Bronchial epithelial cell (primary cell): ENCODE measurements at regions not wholly inside any gene's neighbourhood (a gene's known extent, or its start where the extent isn't known, plus 50 kb on each side); places are given as distances from the start of the nearest gene placed in this dataset.

Source experiments
- DNase-seq: peaks from one replicate; pipeline ENCODE4 v3.0.0-alpha.2; 2010; ENCODE audit warnings: low read depth
- FAIRE-seq: peaks from 2 replicates; lab custom pipeline; 2011; peaks lifted over from hg19 to GRCh38; lab: Jason Lieb, UNC
- H3K27me3 ChIP-seq: 2 replicates; pipeline ENCODE4 v1.5.1; 2011; ENCODE audit warnings: low read length; ENCODE audit not compliant: control insufficient read depth, insufficient read depth
- H3K36me3 ChIP-seq: 2 replicates; pipeline ENCODE4 v1.5.1; 2011; ENCODE audit warnings: low read length; ENCODE audit not compliant: control insufficient read depth, insufficient read depth
- H3K4me3 ChIP-seq: 2 replicates; pipeline ENCODE4 v1.5.1; 2011; ENCODE audit warnings: mild to moderate bottlenecking, low read depth, low read length, control low read depth
- TF ChIP-seq, protein P1 (sequence below): IDR thresholded peaks from 2 replicates; pipeline ENCODE4 v1.5.1; 2011; ENCODE audit warnings: mild to moderate bottlenecking, moderate library complexity, low read length, control low read depth, inconsistent platforms; ENCODE audit not compliant: insufficient read depth, severe bottlenecking

DNA sequence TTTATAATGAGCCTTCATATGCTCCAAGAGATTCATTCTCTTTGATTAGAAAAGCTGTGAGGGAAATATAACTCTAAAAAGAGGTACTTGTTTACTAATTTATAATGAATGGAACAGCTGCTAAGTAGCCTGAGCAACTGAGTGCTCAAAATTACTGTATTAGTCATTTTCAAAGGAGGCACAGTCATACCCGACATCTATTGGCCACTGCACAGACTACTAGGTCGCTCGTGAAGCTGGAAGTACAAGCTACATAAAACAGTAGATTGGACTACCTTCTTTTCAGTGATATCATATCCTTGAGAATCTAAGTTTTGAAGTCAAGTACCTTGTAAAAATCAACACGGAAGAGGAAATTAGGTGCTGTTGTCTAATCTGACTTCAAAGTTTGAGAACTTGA lies 52.0 kb upstream of the GLRB start:
- Histone ChIP-seq H3K36me3 (no peaks in the 10 kb centered on the region), H3K4me3 (no peak overlapping the region), H3K27me3 (no peaks in the 10 kb centered on the region)
- no peak for FAIRE-seq
- TF ChIP-seq, protein P1, sequence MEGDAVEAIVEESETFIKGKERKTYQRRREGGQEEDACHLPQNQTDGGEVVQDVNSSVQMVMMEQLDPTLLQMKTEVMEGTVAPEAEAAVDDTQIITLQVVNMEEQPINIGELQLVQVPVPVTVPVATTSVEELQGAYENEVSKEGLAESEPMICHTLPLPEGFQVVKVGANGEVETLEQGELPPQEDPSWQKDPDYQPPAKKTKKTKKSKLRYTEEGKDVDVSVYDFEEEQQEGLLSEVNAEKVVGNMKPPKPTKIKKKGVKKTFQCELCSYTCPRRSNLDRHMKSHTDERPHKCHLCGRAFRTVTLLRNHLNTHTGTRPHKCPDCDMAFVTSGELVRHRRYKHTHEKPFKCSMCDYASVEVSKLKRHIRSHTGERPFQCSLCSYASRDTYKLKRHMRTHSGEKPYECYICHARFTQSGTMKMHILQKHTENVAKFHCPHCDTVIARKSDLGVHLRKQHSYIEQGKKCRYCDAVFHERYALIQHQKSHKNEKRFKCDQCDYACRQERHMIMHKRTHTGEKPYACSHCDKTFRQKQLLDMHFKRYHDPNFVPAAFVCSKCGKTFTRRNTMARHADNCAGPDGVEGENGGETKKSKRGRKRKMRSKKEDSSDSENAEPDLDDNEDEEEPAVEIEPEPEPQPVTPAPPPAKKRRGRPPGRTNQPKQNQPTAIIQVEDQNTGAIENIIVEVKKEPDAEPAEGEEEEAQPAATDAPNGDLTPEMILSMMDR, result no peak
- DNase-seq, result peak; percentile 53

DNA sequence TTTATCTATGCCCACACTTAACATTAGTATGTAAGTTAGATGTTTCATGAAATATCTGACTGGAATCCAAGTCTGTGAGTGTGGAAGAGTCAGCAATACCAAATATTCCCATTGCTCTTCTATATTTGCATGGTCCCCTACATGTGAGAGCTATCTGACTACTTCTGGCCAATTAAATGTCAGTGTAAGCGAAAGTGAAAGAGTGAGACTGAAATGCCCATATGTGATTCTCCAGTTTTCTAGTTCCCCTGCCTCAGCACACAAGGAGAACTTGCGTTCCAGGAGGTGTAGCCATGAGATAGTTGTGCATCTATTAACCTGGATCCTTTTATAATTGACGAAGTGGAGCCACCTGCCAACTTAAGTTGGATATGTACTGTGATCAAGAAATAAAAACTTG lies 50.1 kb upstream of the GLRB start:
- Histone ChIP-seq H3K4me3 (no peak overlapping the region), H3K36me3 (no peaks in the 10 kb centered on the region), H3K27me3 (no peaks in the 10 kb centered on the region)
- DNase-seq (no peak), FAIRE-seq (no peak)
- TF ChIP-seq, protein P1, result no peak
